Astrocyte of the hippocampus (primary cell): ENCODE measurements at regions not wholly inside any gene's neighbourhood (a gene's known extent, or its start where the extent isn't known, plus 50 kb on each side); places are given as distances from the start of the nearest gene placed in this dataset.
"Not testable (repeated sequence)": the region's sequence is repeated elsewhere in the genome, so short reads cannot be mapped to it uniquely, and the experiment has no call there.

Experiments
- DNase-seq: peaks from one replicate; pipeline ENCODE4 v3.0.0; 2011; ENCODE audit warnings: low read depth, low spot score

GRCh38 chr14:103231376-103232019 is 102.5 kb upstream of the EIF5 start:
- no peak for DNase-seq

GRCh38 chr14:103232031-103232808 is 101.8 kb upstream of the EIF5 start:
- DNase-seq, result no peak

- DNase-seq, result no peak
Observed at GRCh38 chr14:103232831-103233319, 101.2 kb upstream of the EIF5 start.

- DNase-seq, result no peak
Observed at GRCh38 chr14:103233328-103233727, 100.7 kb upstream of the EIF5 start.

GRCh38 chr14:103234826-103235225 is 99.2 kb upstream of the EIF5 start:
- not testable (repeated sequence) for DNase-seq

- DNase-seq, result not testable (repeated sequence)
Observed at GRCh38 chr14:103235506-103235905, 98.5 kb upstream of the EIF5 start.

GRCh38 chr14:103239751-103240150 is 94.3 kb upstream of the EIF5 start:
- DNase-seq, result no peak

- no peak for DNase-seq
Observed at GRCh38 chr14:103241531-103241930, 92.5 kb upstream of the EIF5 start.

GRCh38 chr14:103243764-103244737 is 90.0 kb upstream of the EIF5 start:
- DNase-seq, result no peak

GRCh38 chr14:103245624-103246031 is 88.4 kb upstream of the EIF5 start:
- DNase-seq, result peak; percentile 70

- no peak for DNase-seq
Observed at GRCh38 chr14:103246070-103246469, 88.0 kb upstream of the EIF5 start.

- DNase-seq, result no peak
Observed at GRCh38 chr14:103247169-103247606, 86.8 kb upstream of the EIF5 start.

- DNase-seq, result no peak
Observed at GRCh38 chr14:103250181-103250580, 83.9 kb upstream of the EIF5 start.

- no peak for DNase-seq
Observed at GRCh38 chr14:103250874-103251273, 83.2 kb upstream of the EIF5 start.

GRCh38 chr14:103255555-103255954 is 78.5 kb upstream of the EIF5 start:
- DNase-seq, result no peak

GRCh38 chr14:103256406-103256805 is 77.6 kb upstream of the EIF5 start:
- no peak for DNase-seq

- DNase-seq, result no peak
Observed at GRCh38 chr14:103257211-103257962, 76.7 kb upstream of the EIF5 start.

- no peak for DNase-seq
Observed at GRCh38 chr14:103258211-103258610, 75.8 kb upstream of the EIF5 start.

- no peak for DNase-seq
Observed at GRCh38 chr14:103259184-103259583, 74.9 kb upstream of the EIF5 start.

GRCh38 chr14:103259801-103260628 is 74.0 kb upstream of the EIF5 start:
- no peak for DNase-seq
